Esophagus muscularis mucosa (tissue), 4 donors: ENCODE measurements at regions not wholly inside any gene's neighbourhood (a gene's known extent, or its start where the extent isn't known, plus 50 kb on each side); places are given as distances from the start of the nearest gene placed in this dataset.

ENCODE experiments used
- CTCF ChIP-seq, 3 experiments: fragments of 200-600 bp in 2 of 3; fragments of 450-650 bp in 1 of 3; sonication (generic) in 2 of 3; IDR thresholded peaks; one replicate each; pipeline ENCODE4 v1.5.1; 2017 to 2019; ENCODE audit warnings: antibody characterized with exemption in 3 of 3, mild to moderate bottlenecking in 2 of 3, moderate library complexity in 1 of 3
- EP300 ChIP-seq: sonication (generic); formaldehyde crosslinking; IDR thresholded peaks from one replicate; pipeline ENCODE4 v1.6.1; 2017; ENCODE audit warnings: antibody characterized with exemption
- POLR2A ChIP-seq: fragments of 450-650 bp; IDR thresholded peaks from one replicate; pipeline ENCODE4 v1.6.1; 2017; ENCODE audit warnings: antibody characterized with exemption, moderate library complexity, mild to moderate bottlenecking, low read depth
- POLR2AphosphoS5 ChIP-seq, 2 donors: sonication (generic); formaldehyde crosslinking; IDR thresholded peaks; one replicate each; pipeline ENCODE4 v1.6.1; 2017; ENCODE audit warnings: antibody characterized with exemption in 2 of 2

GRCh38 chr13:69474011-69474685 is 633.5 kb upstream of the ATXN8OS start:
- no peak for TF ChIP-seq POLR2A
- TF ChIP-seq EP300 = no peak
- TF ChIP-seq CTCF (IDR thresholded peaks at IDR 0.05) = no peak
- TF ChIP-seq POLR2AphosphoS5 (IDR thresholded peaks at IDR 0.05) = no peak
